Urothelium cell line (cell line): ENCODE measurements at regions not wholly inside any gene's neighbourhood (a gene's known extent, or its start where the extent isn't known, plus 50 kb on each side); places are given as distances from the start of the nearest gene placed in this dataset.
"Not testable (repeated sequence)": the region's sequence is repeated elsewhere in the genome, so short reads cannot be mapped to it uniquely, and the experiment has no call there.

Experiments
- DNase-seq: peaks from one replicate; pipeline ENCODE4 v3.0.0; 2011; ENCODE audit warnings: low spot score, mixed read lengths
- FAIRE-seq: peaks from 2 replicates; lab custom pipeline; 2011; peaks lifted over from hg19 to GRCh38; lab: Jason Lieb, UNC

DNA sequence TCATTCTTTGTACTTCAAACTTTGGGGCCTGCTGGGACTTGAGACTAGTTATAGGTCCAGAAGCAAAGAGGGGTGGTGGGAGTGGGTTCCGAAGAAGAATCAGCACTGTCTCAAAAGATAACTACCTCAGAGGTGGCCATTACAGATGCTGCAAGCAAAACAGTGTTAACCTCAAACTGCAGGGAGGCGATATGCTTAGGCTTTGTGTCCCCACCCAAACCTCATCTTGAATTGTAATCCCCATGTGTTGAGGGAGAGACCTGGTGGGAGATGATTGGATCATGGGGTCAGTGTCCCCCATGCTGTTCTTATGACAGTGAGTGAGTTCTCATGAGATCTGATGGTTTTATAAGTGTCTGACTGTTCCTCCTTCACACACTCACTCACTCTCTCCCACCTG lies 545.3 kb downstream of the XYLT1 start:
- DNase-seq, result no peak
- no peak for FAIRE-seq

DNA sequence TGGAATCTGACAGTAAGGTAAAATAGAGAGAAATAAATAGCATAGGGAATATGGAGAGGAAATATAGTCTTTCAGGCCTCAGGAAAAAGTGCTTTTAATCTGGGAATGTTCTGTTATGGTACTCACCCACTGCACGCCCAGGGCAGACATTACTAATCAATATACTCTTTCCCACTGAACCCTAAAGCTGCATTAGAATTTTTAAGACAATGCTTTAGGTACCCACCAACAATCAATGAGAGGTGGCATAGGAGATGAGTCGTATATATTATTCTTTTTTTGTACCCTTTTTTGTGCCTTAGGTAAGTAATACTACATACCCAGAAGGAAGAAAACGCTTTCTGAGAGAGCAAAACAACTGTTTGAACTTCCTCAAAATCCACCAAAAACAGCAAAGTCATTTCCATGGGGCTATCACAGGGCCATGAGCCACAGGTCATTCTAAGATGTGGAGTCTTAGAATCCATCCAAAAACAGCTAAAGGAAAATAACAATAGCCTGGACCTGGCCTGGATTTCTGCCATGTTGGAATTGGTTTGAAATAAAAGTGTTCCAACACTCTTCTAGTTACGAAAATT lies 542.1 kb downstream of the XYLT1 start:
- FAIRE-seq, result no peak
- DNase-seq, result no peak

DNA sequence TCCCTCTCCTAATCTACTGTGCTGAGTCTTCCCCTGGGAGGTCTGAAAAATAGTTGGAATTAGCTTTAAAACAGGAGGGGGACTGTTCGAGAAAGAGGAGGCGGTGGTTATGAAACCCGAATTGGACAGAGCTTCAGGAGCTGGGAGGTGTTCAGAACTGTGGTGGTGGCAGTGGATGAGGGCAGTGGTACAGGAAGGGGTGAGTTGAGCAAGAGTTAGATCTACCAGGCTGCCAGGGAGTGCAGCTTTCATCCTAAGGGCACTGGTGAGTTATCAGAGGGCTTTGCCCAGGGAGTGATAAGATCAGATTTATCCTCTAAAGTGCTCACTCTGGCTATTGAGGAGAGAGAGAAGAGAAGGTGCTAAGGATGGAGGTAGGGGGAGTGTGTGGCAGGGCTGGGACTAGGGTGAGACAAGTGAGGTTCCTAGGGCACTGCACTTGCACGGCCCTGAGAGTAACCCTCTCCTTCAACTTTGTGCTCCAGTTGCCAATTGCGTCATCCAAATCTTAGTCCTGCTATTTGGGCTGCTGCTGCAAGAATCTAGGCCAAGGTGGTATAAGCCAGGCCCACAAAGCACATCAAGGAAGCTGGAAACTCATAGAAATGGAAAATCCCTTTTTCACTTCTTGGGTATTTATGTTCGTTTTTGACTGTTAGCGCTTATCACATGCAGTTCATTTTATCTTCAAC lies 540.3 kb downstream of the XYLT1 start:
- FAIRE-seq, result no peak
- no peak for DNase-seq

DNA sequence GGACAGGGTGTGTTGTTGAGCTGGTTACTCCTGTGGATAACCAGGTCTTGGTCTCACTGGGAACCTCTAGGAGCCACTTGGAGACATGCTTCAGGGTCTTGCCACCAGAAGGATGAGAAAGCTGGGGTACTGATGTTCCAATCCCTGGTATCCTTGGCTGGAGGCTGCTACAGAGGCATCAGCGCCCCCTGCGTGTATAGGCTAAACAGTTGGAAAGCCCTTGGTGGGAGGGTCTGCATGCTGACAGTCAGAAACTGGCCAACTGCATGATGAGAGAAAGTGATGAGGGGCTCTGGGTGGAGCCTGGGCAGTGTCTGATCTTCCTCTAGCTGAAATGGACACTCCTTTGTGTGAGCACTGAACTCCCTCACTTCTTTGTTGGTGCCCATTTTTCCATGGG lies 536.9 kb downstream of the XYLT1 start:
- no peak for DNase-seq
- FAIRE-seq, result no peak

DNA sequence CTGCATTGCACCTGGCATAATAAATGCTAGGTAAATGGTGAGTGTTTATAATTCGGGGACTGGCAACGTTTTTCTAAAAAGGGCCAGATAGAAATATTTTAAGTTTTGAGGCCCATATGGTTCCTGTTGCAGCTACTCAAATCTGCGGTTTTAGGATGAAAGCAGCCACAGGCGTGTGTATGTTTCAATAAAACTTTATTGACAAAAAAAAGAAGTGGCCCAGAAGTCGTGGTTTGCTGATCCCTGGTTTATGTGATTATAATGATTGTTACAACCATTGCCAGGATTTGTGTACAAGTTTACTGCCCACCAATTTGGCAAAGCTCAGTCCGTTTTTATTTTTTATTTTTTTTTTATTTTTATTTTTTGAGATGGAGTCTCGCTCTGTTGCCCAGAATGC lies 536.1 kb downstream of the XYLT1 start:
- DNase-seq (no peak), FAIRE-seq (no peak)

DNA sequence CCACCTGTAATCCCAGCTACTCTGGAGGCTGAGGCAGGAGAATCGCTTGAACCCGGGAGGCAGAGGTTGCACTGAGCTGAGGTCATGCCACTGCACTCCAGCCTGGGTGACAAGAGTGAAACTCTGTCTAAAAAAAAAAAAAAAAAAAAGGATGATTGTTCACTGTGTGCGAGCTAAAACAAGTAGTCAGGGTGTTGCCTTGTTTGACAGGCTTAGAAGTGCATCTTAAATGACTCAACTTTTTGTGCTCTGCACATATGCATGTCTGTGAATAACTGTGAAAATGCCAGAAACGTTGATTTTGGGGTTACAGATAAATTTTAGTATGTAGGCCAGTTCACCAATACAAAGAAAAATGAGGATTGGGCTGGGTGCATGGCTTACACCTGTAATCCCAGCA lies 534.9 kb downstream of the XYLT1 start:
- FAIRE-seq, DNase-seq: not testable (repeated sequence)

DNA sequence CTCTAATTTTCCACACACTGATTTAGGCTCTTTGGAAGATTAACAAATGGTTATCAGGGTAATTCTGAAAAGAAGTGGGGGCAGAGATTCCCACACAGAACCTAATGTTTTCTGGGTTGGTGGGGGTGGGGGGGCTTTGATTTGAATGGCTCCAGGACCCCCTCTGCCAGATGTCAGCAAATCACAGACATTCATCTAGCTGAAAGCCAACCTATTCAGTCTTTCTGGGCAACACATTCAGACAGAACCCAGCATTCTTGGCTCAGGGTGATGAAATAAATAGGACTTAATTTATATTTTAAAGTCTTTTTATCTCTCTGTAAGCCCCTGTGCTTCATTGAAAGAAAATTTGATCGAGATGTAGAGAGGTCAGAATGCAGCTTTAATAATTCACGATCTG lies 533.2 kb downstream of the XYLT1 start:
- DNase-seq, result no peak
- FAIRE-seq, result no peak

DNA sequence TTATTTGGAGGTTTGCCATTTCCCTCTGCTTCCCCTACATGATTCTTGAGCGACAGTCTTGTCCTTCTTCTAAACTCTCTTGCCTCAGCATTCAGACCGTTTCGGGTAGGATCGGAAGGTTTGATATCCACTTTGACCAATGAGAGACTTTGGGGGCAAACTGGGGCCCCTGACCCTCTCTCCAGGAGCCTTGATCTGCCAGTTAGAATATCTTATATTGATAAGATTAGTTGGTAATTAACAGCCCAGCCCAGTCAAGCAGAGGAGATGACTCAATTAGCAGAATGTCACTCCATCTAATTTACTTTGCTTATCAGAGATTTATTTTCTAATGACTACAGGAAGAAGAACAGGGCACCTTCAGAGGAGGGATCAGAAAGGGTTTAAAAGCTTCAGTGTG lies 532.8 kb downstream of the XYLT1 start:
- DNase-seq (no peak), FAIRE-seq (no peak)

DNA sequence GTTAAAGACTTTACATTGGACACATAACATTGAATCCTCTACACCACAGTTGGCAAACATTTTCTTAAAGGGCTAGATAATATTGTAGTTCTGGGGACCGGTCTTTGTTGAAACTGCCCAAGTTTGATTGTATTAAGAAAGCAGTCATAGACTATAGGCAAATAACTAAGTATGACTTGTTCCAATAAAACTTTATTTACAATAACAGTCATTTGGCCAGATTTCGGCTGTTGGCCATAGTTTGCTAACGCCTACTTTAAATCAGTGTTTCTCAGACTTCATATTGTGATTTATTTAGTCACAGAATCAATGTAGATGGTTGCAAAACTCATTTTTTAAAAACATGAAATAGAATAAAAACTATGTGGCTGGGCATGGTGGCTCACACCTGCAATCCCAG lies 531.8 kb downstream of the XYLT1 start:
- no peak for FAIRE-seq
- no peak for DNase-seq

DNA sequence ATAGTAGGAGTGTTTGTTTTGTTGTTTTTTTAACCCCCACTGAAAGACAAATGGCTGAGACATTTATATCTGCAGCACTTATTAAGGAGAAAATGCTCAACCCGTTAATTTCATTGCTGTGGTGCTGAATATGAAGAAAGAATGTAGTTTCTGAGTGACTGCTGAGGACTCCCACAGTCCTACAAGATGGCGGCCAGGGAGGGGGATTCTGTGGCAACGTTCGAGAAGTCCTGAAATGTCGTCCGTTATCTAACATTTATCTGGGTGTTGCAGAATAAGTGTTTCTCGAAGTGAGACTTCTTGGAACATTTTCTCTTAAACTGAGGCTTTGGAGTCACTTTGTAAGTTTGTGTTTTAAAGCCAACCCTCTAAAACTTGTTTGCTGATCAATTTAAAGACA lies 530.4 kb downstream of the XYLT1 start:
- DNase-seq, result no peak
- no peak for FAIRE-seq

DNA sequence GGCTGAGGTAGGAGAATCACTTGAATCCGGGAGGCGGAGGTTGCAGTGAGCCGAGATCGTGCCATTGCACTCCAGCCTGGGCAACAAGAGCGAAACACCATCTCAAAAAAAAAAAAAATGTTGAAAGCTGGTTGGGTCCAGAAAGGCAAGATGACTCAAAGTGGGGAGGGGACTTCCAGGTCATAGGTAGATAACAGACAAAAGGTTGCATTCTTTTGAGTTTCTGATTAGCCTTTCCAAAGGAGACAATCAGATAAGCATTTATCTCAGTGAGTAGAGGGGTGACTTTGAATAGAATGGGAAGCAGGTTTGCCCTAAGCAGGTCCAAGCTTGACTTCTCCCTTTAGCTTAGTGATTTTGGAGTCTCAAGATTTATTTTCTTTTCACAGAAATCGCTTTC lies 527.9 kb downstream of the XYLT1 start:
- DNase-seq, FAIRE-seq: not testable (repeated sequence)

DNA sequence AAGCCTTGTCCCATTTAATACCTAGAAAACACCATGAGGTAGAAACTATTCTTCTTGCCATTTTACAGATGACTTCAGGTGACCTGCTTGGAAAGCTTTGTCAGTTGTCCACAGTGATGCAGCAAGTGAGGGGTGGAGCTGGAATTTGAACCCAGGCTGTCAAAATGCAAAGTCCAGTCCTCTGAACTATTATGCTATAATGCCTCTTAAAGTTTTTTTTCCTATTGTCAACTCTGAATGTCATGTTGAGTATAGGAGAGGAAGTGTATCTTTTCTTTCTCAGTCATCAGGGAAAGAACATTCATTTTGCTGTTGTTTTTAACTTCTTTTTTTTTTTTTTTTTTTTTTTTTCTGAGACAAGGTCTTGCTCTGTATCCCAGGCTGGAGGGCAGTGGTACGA lies 525.6 kb downstream of the XYLT1 start:
- DNase-seq (no peak), FAIRE-seq (no peak)

DNA sequence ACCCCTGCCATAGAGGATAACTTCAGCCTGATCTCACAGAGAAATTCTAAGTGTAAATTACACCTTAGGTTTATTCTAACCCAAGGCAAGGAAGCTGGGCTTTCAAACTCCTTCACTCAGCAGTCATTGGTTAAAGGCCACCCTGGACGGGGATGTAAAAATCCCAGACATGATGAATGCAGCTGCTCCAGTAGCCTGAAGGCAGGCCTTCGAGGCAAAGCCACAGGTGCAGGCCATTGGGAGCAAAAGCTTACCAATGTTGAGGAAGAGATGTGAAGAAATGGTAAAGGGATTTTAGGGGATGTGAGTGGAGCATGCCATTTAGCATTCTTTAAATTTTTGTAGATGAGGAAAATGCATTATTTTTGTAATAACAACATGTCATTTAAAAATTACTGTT lies 514.4 kb downstream of the XYLT1 start:
- no peak for FAIRE-seq
- DNase-seq, result no peak

DNA sequence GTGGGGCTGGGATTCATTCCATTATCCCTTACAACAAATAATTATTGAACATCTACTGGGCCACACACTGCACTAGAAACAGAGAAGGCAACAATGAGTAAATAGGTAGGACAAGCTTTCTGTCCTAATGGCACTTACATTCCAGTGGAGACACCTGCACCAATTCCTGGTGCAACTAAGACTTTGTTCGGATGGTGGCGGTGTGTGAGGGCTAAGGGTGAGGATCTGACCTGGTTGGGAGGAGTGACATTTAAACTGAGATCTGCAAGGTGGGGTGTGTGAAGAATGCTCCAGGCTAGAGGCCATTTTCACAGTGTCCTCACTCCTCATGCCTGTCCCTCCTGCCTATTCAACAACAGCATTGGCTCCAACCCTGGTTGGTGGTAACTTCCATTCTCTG lies 510.0 kb downstream of the XYLT1 start:
- FAIRE-seq (no peak), DNase-seq (no peak)

DNA sequence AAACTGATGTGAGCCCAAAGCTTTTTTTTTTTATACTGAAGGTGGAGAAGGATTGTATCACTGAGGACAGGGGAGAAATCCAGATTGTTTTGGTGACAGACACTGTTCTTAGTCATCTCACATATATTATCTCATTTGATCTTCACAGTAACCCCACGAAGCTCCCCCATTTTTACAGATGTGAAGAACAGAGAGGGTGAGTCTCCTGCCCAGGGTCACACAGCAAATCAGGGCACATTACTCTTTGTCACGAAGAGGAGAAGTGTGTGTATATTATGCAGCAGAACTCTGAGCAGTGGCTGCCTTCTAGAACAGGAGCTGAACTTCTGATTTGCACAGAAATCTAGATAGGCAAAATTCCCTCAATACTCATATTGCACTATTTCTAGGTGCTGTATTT lies 504.3 kb downstream of the XYLT1 start:
- no peak for DNase-seq
- FAIRE-seq, result no peak

DNA sequence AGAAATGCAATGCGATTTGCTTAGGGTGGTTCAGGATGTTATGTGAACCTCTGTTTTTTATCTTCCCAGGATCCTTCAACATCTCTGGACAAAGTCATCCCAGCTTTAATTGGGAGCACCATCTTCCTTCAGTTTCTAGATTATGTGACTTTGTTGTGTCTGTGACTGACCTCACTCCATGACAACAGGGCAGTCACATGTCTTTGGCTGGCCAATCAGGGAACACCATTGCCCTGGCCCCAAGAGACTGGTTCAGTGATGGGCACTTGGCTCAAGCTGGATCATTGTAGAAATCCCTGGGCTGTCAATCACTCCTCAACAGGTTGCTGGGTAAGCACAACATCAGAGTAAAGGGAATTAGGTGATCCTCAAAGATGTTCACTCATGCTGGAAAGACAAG lies 499.7 kb downstream of the XYLT1 start:
- FAIRE-seq, result no peak

DNA sequence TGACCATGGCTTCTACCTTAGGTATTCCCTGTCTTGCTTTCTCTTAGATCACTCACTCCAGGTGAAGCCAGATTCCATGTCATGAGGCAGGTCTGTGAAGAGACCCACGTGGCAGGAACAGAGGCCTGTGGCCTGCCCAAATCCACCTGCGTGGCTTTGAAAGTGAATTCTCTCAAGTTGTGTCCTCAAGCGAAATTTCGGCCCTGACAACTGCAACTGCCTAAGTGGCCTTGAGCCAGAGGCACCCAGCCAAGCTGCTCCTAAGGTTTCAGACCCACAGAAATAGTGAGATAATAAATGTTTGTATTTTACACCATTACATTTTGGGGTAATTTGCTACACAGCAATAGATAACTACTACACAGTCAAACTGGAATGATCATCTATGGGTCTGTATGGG lies 497.9 kb downstream of the XYLT1 start:
- FAIRE-seq (no peak), DNase-seq (no peak)

More for the DNA sequence above, 499.7 kb downstream of the XYLT1 start:
- no peak for DNase-seq

DNA sequence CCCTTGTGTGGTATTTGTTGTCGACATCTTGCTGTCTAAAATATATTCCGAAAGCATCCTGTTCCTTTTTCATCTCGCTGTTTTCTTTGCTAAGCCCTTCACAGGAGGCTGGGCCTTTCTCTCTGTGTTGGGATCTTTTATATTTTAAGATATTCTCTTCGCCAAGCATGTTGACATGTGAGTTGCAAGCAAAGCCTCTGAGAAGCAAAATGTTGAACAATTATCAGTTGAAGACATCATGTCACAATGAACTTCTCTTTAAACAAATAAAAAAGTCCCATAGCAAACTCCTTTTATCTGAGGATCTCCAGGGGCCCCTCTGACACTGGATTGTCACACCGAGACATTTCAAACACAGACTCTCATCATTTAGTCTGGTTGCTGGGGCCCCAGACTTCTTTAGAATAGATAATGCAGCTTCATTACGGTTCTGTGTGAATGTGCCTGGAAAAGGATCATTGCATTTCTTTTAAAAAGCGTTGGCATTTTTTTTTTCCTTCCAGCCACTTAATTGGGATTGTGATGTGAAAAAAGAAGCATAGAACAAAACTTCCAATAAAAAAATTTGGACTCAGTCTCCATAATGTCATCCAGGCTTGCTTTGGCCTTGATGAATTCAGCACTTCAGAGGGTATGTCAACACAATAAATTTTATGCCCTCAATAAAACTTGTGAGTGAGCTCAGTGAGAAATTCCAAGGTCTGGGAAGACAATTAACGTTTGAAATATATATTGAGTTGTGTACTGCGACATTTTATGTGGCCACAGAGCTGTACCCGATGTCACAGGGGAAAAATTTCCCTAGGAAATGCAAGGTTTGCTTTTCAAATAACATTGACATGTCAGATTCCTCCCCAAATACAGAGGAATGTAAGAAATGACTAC lies 496.8 kb downstream of the XYLT1 start:
- DNase-seq, result no peak
- no peak for FAIRE-seq

DNA sequence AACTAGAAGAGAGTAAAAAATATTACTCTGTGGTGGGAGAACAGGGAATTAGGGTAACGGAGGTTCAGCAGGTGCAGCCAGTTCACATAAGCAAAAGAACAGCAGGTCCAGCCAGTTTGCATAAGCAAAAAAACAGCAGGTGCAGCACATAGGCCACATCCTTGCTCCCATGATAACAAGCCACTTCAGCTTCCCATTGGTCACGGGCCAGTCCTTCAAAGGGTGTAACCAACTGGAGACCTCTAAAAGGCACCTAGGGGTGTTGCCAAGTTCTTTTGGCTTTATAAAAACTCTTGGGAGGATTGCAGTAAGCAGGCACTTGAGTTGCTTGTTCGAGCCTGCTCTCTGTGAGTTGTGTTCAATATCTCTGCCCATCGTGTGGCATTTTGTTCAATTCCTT lies 488.1 kb downstream of the XYLT1 start:
- FAIRE-seq, result no peak
- DNase-seq, result no peak

DNA sequence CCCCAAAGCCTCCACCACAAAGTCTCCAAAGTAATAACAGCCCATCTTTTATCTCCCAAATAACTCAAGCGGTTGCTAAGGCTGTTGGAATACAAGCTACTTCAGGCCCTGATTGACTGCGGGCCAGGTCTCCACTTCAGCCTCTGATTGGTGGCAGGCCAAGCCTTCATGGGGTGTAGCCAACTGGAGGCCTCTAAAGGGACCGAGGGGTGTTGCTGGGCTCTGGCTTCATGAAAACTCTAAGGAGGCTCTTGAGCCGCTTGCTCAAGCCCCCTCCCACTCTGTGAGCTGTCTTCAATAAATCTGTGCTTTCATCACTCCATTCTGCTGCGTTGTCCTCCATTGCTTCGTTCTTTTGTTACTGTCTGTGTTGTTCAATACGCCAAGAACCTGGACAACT lies 487.2 kb downstream of the XYLT1 start:
- no peak for FAIRE-seq

DNA sequence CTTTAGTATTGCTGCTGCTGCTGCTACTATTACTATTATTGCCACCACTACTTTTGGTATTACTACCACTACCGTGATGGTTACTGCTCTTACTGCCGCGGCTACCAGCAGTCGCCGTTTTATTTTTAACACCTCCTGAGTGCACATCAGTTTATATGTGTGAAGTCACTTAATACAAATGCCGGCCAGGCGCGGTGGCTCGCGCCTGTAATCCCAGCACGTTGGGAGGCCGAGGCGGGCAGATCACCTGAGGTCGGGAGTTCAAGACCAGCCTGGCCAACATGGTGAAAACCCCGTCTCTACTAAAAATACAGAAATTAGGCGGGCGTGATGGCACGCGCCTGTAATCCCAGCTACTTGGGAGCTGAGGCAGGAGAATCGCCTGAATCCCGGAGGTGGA lies 486.7 kb downstream of the XYLT1 start:
- DNase-seq, FAIRE-seq: not testable (repeated sequence)

More for the DNA sequence above, 487.2 kb downstream of the XYLT1 start:
- DNase-seq, result no peak

DNA sequence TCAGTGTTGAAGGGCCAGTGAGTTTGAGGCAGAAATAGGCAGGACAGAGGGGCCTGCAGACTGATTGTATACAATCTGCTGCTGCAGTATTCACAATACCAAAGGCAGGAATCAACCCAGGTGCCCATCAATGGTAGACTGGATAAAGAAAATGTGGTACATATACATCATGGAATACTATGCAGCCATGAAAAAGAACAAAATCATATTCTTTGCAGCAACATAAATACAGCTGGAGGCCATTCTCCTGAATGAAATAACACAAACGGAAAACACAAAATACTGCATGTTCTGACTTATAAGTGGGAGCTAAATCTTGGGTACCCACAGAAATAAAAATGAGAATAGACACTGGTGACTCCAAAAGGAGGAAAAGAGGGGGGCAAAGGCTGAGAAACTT lies 485.1 kb downstream of the XYLT1 start:
- no peak for FAIRE-seq

More for the DNA sequence above, 485.1 kb downstream of the XYLT1 start:
- no peak for DNase-seq
